OCI-LY7 (cell line): ENCODE measurements at regions not wholly inside any gene's neighbourhood (a gene's known extent, or its start where the extent isn't known, plus 50 kb on each side); places are given as distances from the start of the nearest gene placed in this dataset.

ENCODE experiments used
- CTCF ChIP-seq: fragments of 200-600 bp; sonication (generic); conservative IDR thresholded peaks from 2 replicates; pipeline ENCODE4 v1.5.1; 2014; ENCODE audit warnings: mild to moderate bottlenecking, antibody characterized with exemption, low read length, moderate library complexity, mixed read lengths
- EZH2phosphoT487 ChIP-seq: fragments of 200-600 bp; sonication (generic); IDR thresholded peaks from 2 replicates; pipeline ENCODE4 v1.6.1; 2018; ENCODE audit warnings: low read depth, borderline replicate concordance, mild to moderate bottlenecking, mixed run types, antibody characterized with exemption, low read length, moderate library complexity, mixed read lengths

DNA sequence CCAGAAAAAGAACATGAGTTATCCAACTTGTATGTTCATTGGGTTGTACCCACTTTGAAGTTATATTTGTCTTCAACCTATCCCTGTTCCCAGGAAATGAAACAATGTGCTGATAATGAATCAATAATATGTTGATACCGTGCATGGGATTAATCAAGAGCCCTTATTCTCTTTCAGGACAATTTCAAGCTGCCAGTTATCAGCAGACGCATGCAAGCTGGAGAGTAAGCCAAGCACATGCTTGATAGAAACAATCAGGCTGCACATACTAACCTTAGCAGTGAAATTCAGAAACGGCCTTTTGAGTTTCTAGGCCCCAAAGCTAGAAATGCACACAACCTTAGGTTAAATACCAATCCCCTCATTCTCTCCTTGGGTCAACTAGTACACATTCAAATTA lies 480.4 kb upstream of the AGTR1 start:
- TF ChIP-seq CTCF: no peak
- no peak for TF ChIP-seq EZH2phosphoT487
